ENCODE measurements at regions not wholly inside any gene's neighbourhood (a gene's known extent, or its start where the extent isn't known, plus 50 kb on each side); places are given as distances from the start of the nearest gene placed in this dataset.

GRCh38 chr5:115460472-115460871, 84.1 kb downstream of the FEM1C start:
- no peak for TF ChIP-seq MYC (IDR thresholded peaks at IDR 0.05; ENCODE audit: insufficient read depth, insufficient read length, insufficient replicate concordance, low read length, severe bottlenecking)
- no peak for TF ChIP-seq SMAD1 (IDR thresholded peaks at IDR 0.05; ENCODE audit: low read depth, partially characterized antibody)
- no peak for TF ChIP-seq HCFC1 (IDR thresholded peaks at IDR 0.05; ENCODE audit: low read length)
- no peak for TF ChIP-seq CTCF (IDR thresholded peaks at IDR 0.05 in 2 of 3, conservative IDR thresholded peaks at IDR 0.05 in 1 of 3; ENCODE audit: control insufficient read depth in 2 of 3, extremely low read depth in 1 of 3, insufficient read depth in 1 of 3, low read depth in 3 of 3, low read length in 3 of 3)
- no peak for TF ChIP-seq POLR2AphosphoS5 (IDR thresholded peaks at IDR 0.05; ENCODE audit: low read length)
- no peak for TF ChIP-seq HDAC2 (IDR thresholded peaks at IDR 0.05)
- no peak for TF ChIP-seq EZH2 (IDR thresholded peaks at IDR 0.05; ENCODE audit: borderline replicate concordance, control insufficient read depth, low read depth, low read length)
- TF ChIP-seq ELK1 (IDR thresholded peaks at IDR 0.05; ENCODE audit: low read depth, low read length) = no peak
- no peak for TF ChIP-seq BCLAF1 (IDR thresholded peaks at IDR 0.05)
- no peak for TF ChIP-seq POLR2A (IDR thresholded peaks at IDR 0.05; ENCODE audit: low read depth, low read length)

Data from GM12878 (cell line).